ENCODE measurements at regions not wholly inside any gene's neighbourhood (a gene's known extent, or its start where the extent isn't known, plus 50 kb on each side); places are given as distances from the start of the nearest gene placed in this dataset.

DNA sequence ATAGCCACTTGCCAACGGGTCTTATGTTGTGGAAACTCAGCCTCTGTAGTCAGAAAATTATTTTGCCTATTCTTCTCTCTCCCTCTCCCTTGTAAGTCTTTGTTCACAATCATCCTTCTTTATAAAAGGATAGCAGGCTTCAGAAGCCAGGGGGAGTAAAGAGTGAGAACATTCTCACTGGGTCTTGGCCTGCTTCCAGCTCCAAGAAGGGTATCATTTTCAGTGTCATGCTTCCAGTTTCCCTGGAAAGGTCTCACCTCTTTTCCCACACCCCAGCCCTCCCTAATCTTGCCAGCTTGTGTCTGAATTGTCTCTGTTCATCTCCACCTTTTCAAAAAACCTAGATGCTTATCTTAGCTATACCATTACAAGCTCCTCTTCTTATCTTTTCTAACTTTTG lies 346.2 kb upstream of the LRRC7 start:
- no peak for DNase-seq (ENCODE audit: low read depth in 2 of 2)
- TF ChIP-seq, protein P1, sequence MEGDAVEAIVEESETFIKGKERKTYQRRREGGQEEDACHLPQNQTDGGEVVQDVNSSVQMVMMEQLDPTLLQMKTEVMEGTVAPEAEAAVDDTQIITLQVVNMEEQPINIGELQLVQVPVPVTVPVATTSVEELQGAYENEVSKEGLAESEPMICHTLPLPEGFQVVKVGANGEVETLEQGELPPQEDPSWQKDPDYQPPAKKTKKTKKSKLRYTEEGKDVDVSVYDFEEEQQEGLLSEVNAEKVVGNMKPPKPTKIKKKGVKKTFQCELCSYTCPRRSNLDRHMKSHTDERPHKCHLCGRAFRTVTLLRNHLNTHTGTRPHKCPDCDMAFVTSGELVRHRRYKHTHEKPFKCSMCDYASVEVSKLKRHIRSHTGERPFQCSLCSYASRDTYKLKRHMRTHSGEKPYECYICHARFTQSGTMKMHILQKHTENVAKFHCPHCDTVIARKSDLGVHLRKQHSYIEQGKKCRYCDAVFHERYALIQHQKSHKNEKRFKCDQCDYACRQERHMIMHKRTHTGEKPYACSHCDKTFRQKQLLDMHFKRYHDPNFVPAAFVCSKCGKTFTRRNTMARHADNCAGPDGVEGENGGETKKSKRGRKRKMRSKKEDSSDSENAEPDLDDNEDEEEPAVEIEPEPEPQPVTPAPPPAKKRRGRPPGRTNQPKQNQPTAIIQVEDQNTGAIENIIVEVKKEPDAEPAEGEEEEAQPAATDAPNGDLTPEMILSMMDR (IDR thresholded peaks at IDR 0.05; ENCODE audit: low read depth, low read length), result no peak
- H3K4me3 ChIP-seq (replicated peaks in 1 of 2; ENCODE audit: low read depth in 2 of 2, low read length in 2 of 2), result no peak overlapping the region

DNA sequence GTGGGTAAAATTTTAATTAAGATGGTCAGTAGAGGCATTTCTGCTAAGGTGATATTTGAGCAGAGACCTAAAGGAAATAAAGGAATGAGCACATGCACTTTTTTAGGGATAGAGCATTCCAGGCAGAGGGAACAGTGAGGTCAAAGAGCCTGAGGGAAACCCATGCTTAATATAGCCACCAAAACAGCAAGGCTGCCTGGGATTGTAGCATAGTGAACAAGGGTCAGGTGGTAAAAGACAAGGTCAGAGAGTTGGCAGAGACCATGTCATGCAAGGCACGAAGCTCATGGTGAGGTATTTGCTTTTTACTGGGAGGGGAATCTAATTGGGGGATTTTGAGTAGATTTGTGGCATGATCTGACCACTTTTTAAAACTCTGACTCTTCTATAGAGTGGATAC lies 344.6 kb upstream of the LRRC7 start:
- no peak overlapping the region for H3K4me3 ChIP-seq (replicated peaks in 1 of 2; ENCODE audit: low read depth in 2 of 2, low read length in 2 of 2)
- TF ChIP-seq, protein P1 (IDR thresholded peaks at IDR 0.05; ENCODE audit: low read depth, low read length), result no peak
- DNase-seq (ENCODE audit: low read depth in 2 of 2), result no peak

DNA sequence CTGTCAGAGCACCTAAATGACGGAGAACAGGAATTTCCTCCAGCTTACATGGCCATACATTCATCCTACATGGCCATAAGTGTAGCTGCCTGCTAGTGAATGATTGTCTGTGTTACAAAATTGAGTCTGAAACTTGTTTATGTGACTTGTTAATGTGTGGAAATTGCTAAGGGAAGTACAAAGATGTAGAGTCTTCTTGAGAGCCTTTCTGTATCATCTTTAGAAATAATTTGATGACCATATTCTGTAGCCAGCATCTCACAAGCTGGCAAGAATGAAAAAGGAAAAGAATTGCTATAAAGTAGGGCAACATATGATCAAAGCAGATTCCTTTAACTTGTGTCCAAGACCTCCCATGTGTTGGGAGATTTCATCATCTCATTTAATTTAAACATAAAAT lies 339.2 kb upstream of the LRRC7 start:
- no peak overlapping the region for H3K4me3 ChIP-seq (replicated peaks in 1 of 2; ENCODE audit: low read depth in 2 of 2, low read length in 2 of 2)
- DNase-seq (ENCODE audit: low read depth in 2 of 2), result no peak
- TF ChIP-seq, protein P1 (IDR thresholded peaks at IDR 0.05; ENCODE audit: low read depth, low read length), result no peak

DNA sequence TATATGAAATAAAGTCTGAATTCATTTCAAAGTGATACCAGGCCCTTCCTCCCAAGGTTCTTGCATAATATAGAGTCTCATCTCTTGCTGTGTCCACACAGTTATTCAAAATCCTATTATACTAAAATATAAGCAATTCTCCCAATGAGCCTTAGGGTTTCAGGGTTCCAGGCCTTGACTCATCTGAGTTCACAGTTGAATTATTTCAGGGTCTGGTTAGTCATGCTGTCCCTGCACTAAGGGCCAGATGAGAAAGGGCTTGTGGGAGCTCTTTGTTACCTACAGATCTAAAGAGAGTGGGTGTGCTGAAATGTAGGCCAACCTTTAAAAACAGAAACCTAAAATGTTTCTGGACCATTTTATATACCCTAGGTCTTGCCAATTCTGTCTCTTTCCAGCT lies 337.5 kb upstream of the LRRC7 start:
- DNase-seq (ENCODE audit: low read depth in 2 of 2), result no peak
- TF ChIP-seq, protein P1 (IDR thresholded peaks at IDR 0.05; ENCODE audit: low read depth, low read length), result no peak
- no peak overlapping the region for H3K4me3 ChIP-seq (replicated peaks in 1 of 2; ENCODE audit: low read depth in 2 of 2, low read length in 2 of 2)

DNA sequence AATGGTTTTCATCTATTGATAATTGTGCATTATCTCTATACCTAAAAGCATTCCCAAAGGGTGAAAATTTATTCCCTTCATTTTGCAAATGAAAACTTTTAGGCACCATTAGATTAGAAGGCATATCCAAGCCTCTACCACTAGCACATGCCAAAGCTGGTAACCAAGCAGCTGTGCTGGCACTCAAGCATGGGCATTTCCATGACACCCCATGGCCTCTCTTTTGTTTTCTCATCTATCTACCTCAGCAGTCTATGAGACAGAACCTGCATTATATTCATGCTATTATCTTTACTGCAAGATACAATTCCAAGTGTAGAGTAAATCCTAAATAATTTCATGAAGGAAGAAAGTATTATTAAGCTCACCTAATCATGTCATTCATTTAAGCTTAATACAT lies 334.3 kb upstream of the LRRC7 start:
- H3K4me3 ChIP-seq (replicated peaks in 1 of 2; ENCODE audit: low read depth in 2 of 2, low read length in 2 of 2), result no peak overlapping the region
- DNase-seq (ENCODE audit: low read depth in 2 of 2), result no peak
- TF ChIP-seq, protein P1 (IDR thresholded peaks at IDR 0.05; ENCODE audit: low read depth, low read length), result no peak

DNA sequence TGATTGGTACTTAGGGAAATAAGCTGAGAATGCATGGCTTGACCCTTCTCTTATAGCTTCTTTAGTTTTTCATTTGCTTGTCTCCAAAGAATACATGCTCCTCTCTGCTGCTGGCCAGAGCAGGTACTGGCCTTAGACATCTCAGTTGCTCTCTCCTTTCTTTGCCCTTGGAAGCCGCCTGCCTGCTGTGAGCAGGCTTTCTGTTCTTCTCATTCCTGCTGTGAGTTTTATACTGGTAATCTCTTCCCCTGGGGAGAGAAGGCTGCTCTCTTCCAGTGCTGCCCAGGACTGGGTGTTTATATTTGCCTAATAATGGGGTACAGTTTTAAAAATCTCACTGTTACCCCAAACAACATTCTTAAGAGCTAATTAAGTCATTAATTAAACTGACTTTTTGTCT lies 323.5 kb upstream of the LRRC7 start:
- TF ChIP-seq, protein P1 (IDR thresholded peaks at IDR 0.05; ENCODE audit: low read depth, low read length), result no peak
- H3K4me3 ChIP-seq (replicated peaks in 1 of 2; ENCODE audit: low read depth in 2 of 2, low read length in 2 of 2), result no peak overlapping the region
- no peak for DNase-seq (ENCODE audit: low read depth in 2 of 2)

DNA sequence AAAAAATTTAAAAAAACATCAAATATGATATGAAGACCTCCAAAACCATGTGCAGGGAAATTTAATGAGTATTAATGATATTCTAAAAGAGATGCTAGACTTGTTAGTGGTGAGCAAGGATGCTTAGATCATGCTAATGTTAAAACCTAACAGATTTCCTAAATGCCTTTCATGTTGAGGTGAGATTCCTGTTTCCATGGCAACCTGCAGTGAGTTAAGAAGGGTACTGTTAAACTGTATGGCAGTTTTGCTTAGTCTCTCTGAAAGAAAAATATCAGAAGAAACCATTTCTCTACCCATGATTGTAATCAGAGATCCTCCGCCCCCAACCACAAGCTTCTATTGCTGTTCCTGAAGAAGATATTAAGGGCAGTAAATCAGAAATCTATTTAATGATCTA lies 321.6 kb upstream of the LRRC7 start:
- H3K4me3 ChIP-seq (replicated peaks in 1 of 2; ENCODE audit: low read depth in 2 of 2, low read length in 2 of 2), result no peak overlapping the region
- no peak for DNase-seq (ENCODE audit: low read depth in 2 of 2)
- TF ChIP-seq, protein P1 (IDR thresholded peaks at IDR 0.05; ENCODE audit: low read depth, low read length), result no peak

All from cardiac fibroblast (primary cell).